RWPE1 (cell line): ENCODE measurements at regions not wholly inside any gene's neighbourhood (a gene's known extent, or its start where the extent isn't known, plus 50 kb on each side); places are given as distances from the start of the nearest gene placed in this dataset.

Experiments
- CTCF ChIA-PET: fragments of 350-600 bp; sonication (Branson Sonifier 250); formaldehyde crosslinking; extraction: SDS; loops from one replicate; lab custom pipeline; 2021; lab: Yijun Ruan, JAX
- POLR2A ChIA-PET: fragments of 400-600 bp; formaldehyde crosslinking; extraction: SDS; loops from one replicate; lab custom pipeline; 2020; ENCODE audit warnings: antibody characterized with exemption; ENCODE audit not compliant: low non-redundant PET; lab: Yijun Ruan, JAX
- DNase-seq: peaks from one replicate; pipeline ENCODE4 v3.0.0; 2012; ENCODE audit warnings: low spot score
- H3K27ac ChIP-seq: fragments of 450-650 bp; 2 replicates; pipeline ENCODE4 v1.5.1; 2017
- TF ChIP-seq, protein P1 (sequence below): fragments of 450-650 bp; conservative IDR thresholded peaks from 2 replicates; pipeline ENCODE4 v1.5.1; 2017; ENCODE audit warnings: low read depth, mild to moderate bottlenecking

DNA sequence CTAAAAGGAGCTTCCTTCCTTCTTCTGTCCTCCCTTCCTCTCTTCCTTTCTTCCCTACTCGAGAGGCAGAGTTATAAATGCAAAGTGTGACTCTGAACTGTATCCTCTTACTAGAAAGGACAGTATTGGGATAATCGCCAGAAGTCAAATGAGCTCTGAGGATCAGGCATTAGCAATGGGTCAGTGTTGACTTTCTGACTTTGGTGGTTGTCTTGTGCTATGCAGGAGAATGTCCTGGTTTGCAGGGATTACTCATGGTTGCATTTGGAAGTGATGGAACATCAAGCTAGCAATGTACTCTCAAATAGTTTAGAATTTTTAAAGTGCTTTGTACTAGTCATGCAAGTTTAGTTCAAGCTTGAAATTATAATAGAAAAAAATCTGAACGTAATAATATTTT is 115.6 kb downstream of the TXNL1 start:
- CTCF ChIA-PET = no interaction called here
- POLR2A ChIA-PET = no interaction called here
- DNase-seq = no peak
- TF ChIP-seq, protein P1, sequence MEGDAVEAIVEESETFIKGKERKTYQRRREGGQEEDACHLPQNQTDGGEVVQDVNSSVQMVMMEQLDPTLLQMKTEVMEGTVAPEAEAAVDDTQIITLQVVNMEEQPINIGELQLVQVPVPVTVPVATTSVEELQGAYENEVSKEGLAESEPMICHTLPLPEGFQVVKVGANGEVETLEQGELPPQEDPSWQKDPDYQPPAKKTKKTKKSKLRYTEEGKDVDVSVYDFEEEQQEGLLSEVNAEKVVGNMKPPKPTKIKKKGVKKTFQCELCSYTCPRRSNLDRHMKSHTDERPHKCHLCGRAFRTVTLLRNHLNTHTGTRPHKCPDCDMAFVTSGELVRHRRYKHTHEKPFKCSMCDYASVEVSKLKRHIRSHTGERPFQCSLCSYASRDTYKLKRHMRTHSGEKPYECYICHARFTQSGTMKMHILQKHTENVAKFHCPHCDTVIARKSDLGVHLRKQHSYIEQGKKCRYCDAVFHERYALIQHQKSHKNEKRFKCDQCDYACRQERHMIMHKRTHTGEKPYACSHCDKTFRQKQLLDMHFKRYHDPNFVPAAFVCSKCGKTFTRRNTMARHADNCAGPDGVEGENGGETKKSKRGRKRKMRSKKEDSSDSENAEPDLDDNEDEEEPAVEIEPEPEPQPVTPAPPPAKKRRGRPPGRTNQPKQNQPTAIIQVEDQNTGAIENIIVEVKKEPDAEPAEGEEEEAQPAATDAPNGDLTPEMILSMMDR = no peak
- H3K27ac ChIP-seq = no peak overlapping the region

DNA sequence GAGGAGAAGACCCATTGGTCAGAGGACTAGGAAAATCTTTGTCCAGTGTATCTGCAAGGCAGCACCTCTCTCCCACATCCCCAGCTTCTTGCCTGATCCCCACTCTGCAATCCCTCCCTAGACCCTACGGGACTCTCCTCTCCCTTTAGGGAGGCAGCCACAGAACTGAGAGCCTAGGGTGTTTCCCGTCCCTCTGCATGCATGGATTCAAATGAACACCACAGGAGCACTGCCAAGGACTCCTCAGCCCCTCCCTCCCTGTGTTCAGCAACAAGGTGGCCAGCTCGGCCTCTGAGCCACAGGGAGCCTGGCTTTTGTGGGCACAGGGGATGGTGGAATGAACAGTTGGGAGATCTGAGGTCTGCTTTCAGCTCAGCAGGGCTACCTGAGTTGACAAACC is 117.1 kb downstream of the TXNL1 start:
- DNase-seq = no peak
- H3K27ac ChIP-seq = no peak overlapping the region
- CTCF ChIA-PET = interaction anchor here (0.5 kb wide), 1 partner anchor 1181 kb away, joined by 4 read pairs; no protein-coding TSS in a partner anchor
- POLR2A ChIA-PET = no interaction called here
- TF ChIP-seq, protein P1 = no peak

DNA sequence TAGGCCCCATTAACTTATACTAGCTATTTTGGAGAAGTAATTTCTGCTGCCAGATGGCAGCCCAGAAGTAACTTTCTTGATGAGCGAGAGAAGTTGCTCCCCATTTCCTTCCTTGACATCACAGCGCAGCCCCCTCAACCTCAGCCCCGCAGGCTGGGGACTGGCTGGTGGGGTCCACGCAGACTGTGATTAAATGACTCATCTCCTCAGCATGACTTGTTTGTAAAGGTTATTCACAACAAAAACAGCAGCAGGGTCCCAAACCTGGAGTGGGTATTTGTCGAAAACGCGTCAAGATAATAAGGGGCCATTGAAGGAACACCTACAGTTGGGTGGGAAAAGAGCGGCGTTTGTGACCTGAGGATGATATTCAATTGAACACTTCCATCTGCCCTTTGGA is 120.6 kb downstream of the TXNL1 start:
- H3K27ac ChIP-seq = no peak overlapping the region
- DNase-seq = no peak
- POLR2A ChIA-PET = no interaction called here
- TF ChIP-seq, protein P1 = no peak
- CTCF ChIA-PET = no interaction called here

DNA sequence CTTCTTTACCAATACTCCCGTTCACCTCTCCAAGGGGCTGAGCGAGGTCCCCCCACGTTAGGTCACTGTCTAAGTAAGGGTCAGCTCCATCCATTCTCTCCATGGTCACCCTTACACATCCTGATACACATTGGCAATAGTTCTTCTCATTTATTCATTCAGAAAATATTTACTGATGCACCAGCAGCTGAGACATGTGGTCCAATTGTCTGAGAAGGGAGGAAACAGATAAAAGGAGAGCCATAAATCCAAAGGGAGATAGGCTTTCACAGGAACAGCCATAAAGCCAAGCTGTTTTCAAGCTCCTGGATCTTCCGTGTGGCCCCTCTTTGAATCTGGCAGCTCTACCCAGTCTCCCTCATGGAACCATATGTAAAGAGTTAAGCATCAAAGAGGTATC is 121.2 kb downstream of the TXNL1 start:
- H3K27ac ChIP-seq = no peak overlapping the region
- POLR2A ChIA-PET = no interaction called here

DNA sequence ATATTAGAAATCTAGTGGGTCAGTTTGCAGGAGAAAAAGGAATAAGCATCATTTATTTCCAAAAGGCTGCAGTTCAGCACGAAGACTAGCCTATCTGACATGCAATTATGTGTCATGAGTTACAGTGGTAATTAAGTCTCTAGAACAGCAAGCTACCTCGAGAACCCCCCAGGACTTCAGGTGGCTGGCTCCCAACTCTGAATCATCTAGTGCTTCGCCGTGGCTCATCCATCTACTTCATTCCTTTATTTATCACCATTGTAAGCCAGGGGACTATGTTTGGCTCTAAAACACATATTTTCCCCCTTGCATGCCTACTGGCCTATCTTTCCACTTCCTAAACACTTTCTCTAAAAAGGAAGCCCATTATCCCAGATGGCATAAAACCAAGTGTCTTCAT is 121.6 kb downstream of the TXNL1 start:
- DNase-seq = no peak
- ChIA-PET POLR2A (no interaction called here), CTCF (no interaction called here)
- no peak overlapping the region for H3K27ac ChIP-seq
- TF ChIP-seq, protein P1 = no peak

More for the DNA sequence above, 121.2 kb downstream of the TXNL1 start:
- TF ChIP-seq, protein P1 = no peak
- no peak for DNase-seq
- CTCF ChIA-PET = no interaction called here

DNA sequence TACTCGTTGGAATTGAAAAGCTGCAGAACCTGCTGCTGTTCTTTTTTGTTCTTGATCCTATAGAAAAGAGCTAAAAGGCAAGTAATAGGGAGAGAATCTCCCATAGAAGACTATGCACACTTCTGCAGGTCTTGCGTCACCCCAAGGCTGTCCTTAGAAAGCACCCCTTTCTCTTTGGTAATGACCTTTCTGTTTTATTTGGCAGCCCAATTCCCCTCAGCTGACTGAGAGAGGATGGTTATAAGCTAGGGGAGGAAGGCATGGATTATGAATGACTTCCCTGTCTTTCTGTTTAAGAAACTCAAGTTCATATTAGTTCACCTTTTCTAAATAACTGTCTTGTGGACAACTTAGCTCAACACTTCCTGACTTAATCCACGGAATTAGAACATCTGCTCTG is 122.9 kb downstream of the TXNL1 start:
- POLR2A ChIA-PET = no interaction called here
- H3K27ac ChIP-seq = no peak overlapping the region
- CTCF ChIA-PET = interaction anchor here (0.6 kb wide), 1 partner anchor 905 kb away, joined by 3 read pairs; no protein-coding TSS in a partner anchor
- TF ChIP-seq, protein P1 = no peak
- no peak for DNase-seq
